H9 (cell line): ENCODE measurements at regions not wholly inside any gene's neighbourhood (a gene's known extent, or its start where the extent isn't known, plus 50 kb on each side); places are given as distances from the start of the nearest gene placed in this dataset.

Experiments used
- DNase-seq: peaks from one replicate; pipeline ENCODE4 v3.0.0-alpha.2; 2017
- H2AFZ ChIP-seq: one replicate; pipeline ENCODE4 v1.6.1; 2013; ENCODE audit warnings: mild to moderate bottlenecking, low read length, control low read depth, moderate library complexity
- H2AK5ac ChIP-seq: 2 replicates; pipeline ENCODE4 v1.6.1; 2013; ENCODE audit warnings: low read length, control low read depth, mixed read lengths; ENCODE audit not compliant: insufficient read length
- H2BK120ac ChIP-seq: one replicate; pipeline ENCODE4 v1.6.1; 2013; ENCODE audit warnings: low read depth, mild to moderate bottlenecking, low read length, control low read depth, inconsistent platforms; ENCODE audit not compliant: poor library complexity, severe bottlenecking
- H2BK12ac ChIP-seq: 2 replicates; pipeline ENCODE4 v1.6.1; 2013; ENCODE audit warnings: low read length, control low read depth, mixed read lengths, low read depth; ENCODE audit not compliant: insufficient read length
- H2BK15ac ChIP-seq: 2 replicates; pipeline ENCODE4 v1.6.1; 2013; ENCODE audit warnings: low read depth, low read length, control low read depth
- H2BK20ac ChIP-seq: one replicate; pipeline ENCODE4 v1.6.1; 2013; ENCODE audit warnings: low read depth, mild to moderate bottlenecking, low read length, control low read depth, inconsistent platforms; ENCODE audit not compliant: poor library complexity, severe bottlenecking
- H2BK5ac ChIP-seq: 2 replicates; pipeline ENCODE4 v1.6.1; 2013; ENCODE audit warnings: low read length, control low read depth, mixed read lengths; ENCODE audit not compliant: insufficient read length
- H3K14ac ChIP-seq: 2 replicates; pipeline ENCODE4 v1.6.1; 2013; ENCODE audit warnings: low read length, control low read depth; ENCODE audit not compliant: insufficient read depth
- H3K18ac ChIP-seq: 2 replicates; pipeline ENCODE4 v1.6.1; 2013; ENCODE audit warnings: low read depth, mild to moderate bottlenecking, mixed read lengths, low read length, control low read depth; ENCODE audit not compliant: insufficient read length
- H3K23ac ChIP-seq: 2 replicates; pipeline ENCODE4 v1.6.1; 2013; ENCODE audit warnings: low read length, control low read depth, mixed read lengths, low read depth; ENCODE audit not compliant: insufficient read length
- H3K23me2 ChIP-seq: 2 replicates; pipeline ENCODE4 v1.6.1; 2013; ENCODE audit warnings: low read depth, mild to moderate bottlenecking, mixed read lengths, low read length, control low read depth; ENCODE audit not compliant: insufficient read length, poor library complexity, severe bottlenecking
- H3K27ac ChIP-seq: 2 replicates; pipeline ENCODE4 v1.5.1; 2013; ENCODE audit warnings: low read length, control low read depth, mixed read lengths, low read depth; ENCODE audit not compliant: insufficient read length
- H3K27me3 ChIP-seq: 2 replicates; pipeline ENCODE4 v1.6.1; 2013; ENCODE audit warnings: low read length, control low read depth, inconsistent platforms; ENCODE audit not compliant: insufficient read depth
- H3K4ac ChIP-seq: 2 replicates; pipeline ENCODE4 v1.6.1; 2013; ENCODE audit warnings: low read depth, mild to moderate bottlenecking, control low read depth, inconsistent platforms, low read length, moderate library complexity
- H3K4me1 ChIP-seq: 2 replicates; pipeline ENCODE4 v1.6.1; 2013; ENCODE audit warnings: low read length, control low read depth, inconsistent platforms; ENCODE audit not compliant: insufficient read depth
- H3K4me2 ChIP-seq: 2 replicates; pipeline ENCODE4 v1.6.1; 2013; ENCODE audit warnings: low read length, control low read depth, mixed read lengths; ENCODE audit not compliant: insufficient read length, insufficient read depth
- H3K56ac ChIP-seq: 2 replicates; pipeline ENCODE4 v1.6.1; 2013; ENCODE audit warnings: low read depth, mild to moderate bottlenecking, mixed read lengths, low read length, control low read depth; ENCODE audit not compliant: insufficient read length
- H3K79me1 ChIP-seq: 2 replicates; pipeline ENCODE4 v1.6.1; 2013; ENCODE audit warnings: low read depth, mild to moderate bottlenecking, moderate library complexity, low read length, control low read depth, inconsistent platforms; ENCODE audit not compliant: insufficient read depth, poor library complexity, severe bottlenecking
- H3K79me2 ChIP-seq: 2 replicates; pipeline ENCODE4 v1.6.1; 2013; ENCODE audit warnings: low read length, control low read depth, inconsistent platforms; ENCODE audit not compliant: insufficient read depth
- H3K9ac ChIP-seq: 2 replicates; pipeline ENCODE4 v1.6.1; 2013; ENCODE audit warnings: low read length, control low read depth, mixed read lengths; ENCODE audit not compliant: insufficient read length; ENCODE audit errors: extremely low read depth
- H3K9me3 ChIP-seq: one replicate; pipeline ENCODE4 v1.6.1; 2013; ENCODE audit warnings: low read depth, low read length, inconsistent platforms; ENCODE audit not compliant: control insufficient read depth
- H3T11ph ChIP-seq: one replicate; pipeline ENCODE4 v1.6.1; 2013; ENCODE audit warnings: mild to moderate bottlenecking, low read length, control low read depth, inconsistent platforms
- H4K20me1 ChIP-seq: one replicate; pipeline ENCODE4 v1.6.1; 2013; ENCODE audit not compliant: control insufficient read depth, insufficient read length, insufficient read depth
- H4K5ac ChIP-seq: 2 replicates; pipeline ENCODE4 v1.6.1; 2013; ENCODE audit warnings: low read depth, mild to moderate bottlenecking, mixed read lengths, low read length, control low read depth; ENCODE audit not compliant: insufficient read length
- H4K8ac ChIP-seq: replicated peaks from 2 replicates; pipeline ENCODE4 v1.6.1; 2013; ENCODE audit warnings: low read length, control low read depth, mixed read lengths, low read depth; ENCODE audit not compliant: insufficient read length
- H4K91ac ChIP-seq: 2 replicates; pipeline ENCODE4 v1.6.1; 2013; ENCODE audit warnings: low read depth, mild to moderate bottlenecking, moderate library complexity, mixed read lengths, low read length, control low read depth; ENCODE audit not compliant: insufficient read length
- H3K27ac Mint-ChIP-seq, 3 experiments: 2 replicates in 2 of 3; 3 replicates in 1 of 3; pipeline ENCODE4 v1.8.0; 2020 to 2021; ENCODE audit warnings: mixed read lengths in 3 of 3, mild to moderate bottlenecking in 1 of 3, moderate library complexity in 1 of 3
- H3K27me3 Mint-ChIP-seq: 2 replicates; pipeline ENCODE4 v1.8.0; 2021; ENCODE audit warnings: low read depth, mild to moderate bottlenecking, moderate library complexity, mixed read lengths
- H3K36me3 Mint-ChIP-seq, 3 experiments: 2 replicates in 2 of 3; 3 replicates in 1 of 3; pipeline ENCODE4 v1.8.0; 2020 to 2021; ENCODE audit warnings: low read depth in 3 of 3, mixed read lengths in 3 of 3; ENCODE audit not compliant: insufficient read depth in 1 of 3
- H3K4me1 Mint-ChIP-seq, 2 experiments: 2 replicates each; pipeline ENCODE4 v1.8.0; 2020; ENCODE audit warnings: mixed read lengths in 2 of 2
- H3K4me3 Mint-ChIP-seq, 2 experiments: 2 replicates in 1 of 2; 3 replicates in 1 of 2; pipeline ENCODE4 v1.8.0; 2020 to 2021; ENCODE audit warnings: mild to moderate bottlenecking in 2 of 2, mixed read lengths in 2 of 2, moderate library complexity in 1 of 2
- H3K9me3 Mint-ChIP-seq, 2 experiments: 2 replicates in 1 of 2; 3 replicates in 1 of 2; pipeline ENCODE4 v1.8.0; 2020; ENCODE audit warnings: mild to moderate bottlenecking in 2 of 2, mixed read lengths in 2 of 2, moderate library complexity in 1 of 2
- WGBS: extraction: QIAGEN DNeasy Blood & Tissue Kit; methylation state at CpG from one replicate; pipeline ENCODE4 v1.1.7; 2013; ENCODE audit warnings: missing lambda C conversion rate, low lambda C conversion rate, mixed read lengths; ENCODE audit not compliant: insufficient read length; ENCODE audit errors: extremely low coverage; 5-methylcytosine and 5-hydroxymethylcytosine counted together
- TF ChIP-seq, protein P1 (sequence below): fragments of 200-600 bp; sonication (generic); conservative IDR thresholded peaks from 3 replicates; pipeline ENCODE4 v1.8.0; 2021; ENCODE audit warnings: antibody characterized with exemption, mild to moderate bottlenecking

DNA sequence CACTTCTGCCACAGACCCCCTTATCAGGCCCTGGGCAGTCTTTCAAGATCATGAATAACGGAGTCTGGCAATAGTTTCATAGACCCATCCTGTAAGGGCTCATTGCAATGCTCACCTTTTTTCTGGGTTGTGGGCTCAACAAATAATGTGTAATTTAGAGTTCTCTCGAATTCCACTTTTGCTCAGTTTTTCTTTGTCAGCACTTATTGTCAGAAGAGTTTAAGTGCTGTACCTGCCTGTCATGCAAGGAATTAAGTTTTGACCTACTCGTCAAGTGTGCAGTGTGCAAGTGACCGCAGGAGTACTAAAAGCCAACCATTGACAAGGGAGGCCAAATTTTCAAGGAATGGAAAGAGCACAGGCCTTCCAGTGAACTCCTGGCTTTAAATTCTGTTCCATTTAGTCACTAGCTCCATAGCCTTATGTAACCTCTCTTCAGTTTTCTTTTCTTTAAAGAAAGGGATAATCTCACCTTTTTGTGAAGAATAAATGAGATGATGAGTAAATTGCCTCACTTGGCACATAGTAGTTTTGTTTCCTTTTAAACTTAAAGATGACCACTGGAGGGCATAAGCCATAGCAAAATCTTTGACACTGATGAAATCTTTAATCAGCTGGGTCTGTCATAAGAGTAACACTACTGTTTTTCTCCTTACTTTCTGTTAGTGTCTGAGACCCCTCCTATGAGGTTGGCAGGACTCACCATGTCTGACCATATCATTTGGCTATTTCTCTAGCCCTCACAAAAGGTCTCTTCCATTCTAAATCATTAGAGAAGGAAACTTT lies 313.3 kb downstream of the TYW1 start:
- no peak overlapping the region for H3K4me2 ChIP-seq
- H2AFZ ChIP-seq: no peak overlapping the region
- Mint-ChIP-seq H3K4me3 (no peak overlapping the region), H3K27ac (no peak overlapping the region), H3K4me1 (no peaks in the 10 kb centered on the region), H3K36me3 (peaks cover 46 to 88% (median 87%) of the 10 kb centered on the region in 3 experiments; a peak in 6 of 7 replicates), H3K9me3 (no peaks in the 10 kb centered on the region; a peak in 1 of 5 replicates), H3K27me3 (no peaks in the 10 kb centered on the region)
- no CpG with 5 or more reads among the region's 4 CpGs for WGBS
- H3T11ph ChIP-seq: no peak overlapping the region
- no peak overlapping the region for H3K27ac ChIP-seq
- no peaks in the 10 kb centered on the region for H3K79me2 ChIP-seq
- no peak overlapping the region for H3K9ac ChIP-seq
- H4K91ac ChIP-seq: no peak overlapping the region
- H2BK15ac ChIP-seq: no peak overlapping the region
- no peak overlapping the region for H2AK5ac ChIP-seq
- no peak overlapping the region for H3K18ac ChIP-seq
- no peak overlapping the region for H3K14ac ChIP-seq
- no peaks in the 10 kb centered on the region for H4K20me1 ChIP-seq
- H4K8ac ChIP-seq: no peak overlapping the region
- H3K23me2 ChIP-seq: no peaks in the 10 kb centered on the region
- no peak overlapping the region for H3K4ac ChIP-seq
- no peak overlapping the region for H2BK120ac ChIP-seq
- no peaks in the 10 kb centered on the region for H3K79me1 ChIP-seq
- H2BK5ac ChIP-seq: no peak overlapping the region
- H3K9me3 ChIP-seq: no peaks in the 10 kb centered on the region
- no peaks in the 10 kb centered on the region for H3K4me1 ChIP-seq
- no peak for DNase-seq
- no peak overlapping the region for H2BK20ac ChIP-seq
- no peak overlapping the region for H2BK12ac ChIP-seq
- no peaks in the 10 kb centered on the region for H3K27me3 ChIP-seq
- H4K5ac ChIP-seq: no peak overlapping the region
- no peak overlapping the region for H3K23ac ChIP-seq
- TF ChIP-seq, protein P1, sequence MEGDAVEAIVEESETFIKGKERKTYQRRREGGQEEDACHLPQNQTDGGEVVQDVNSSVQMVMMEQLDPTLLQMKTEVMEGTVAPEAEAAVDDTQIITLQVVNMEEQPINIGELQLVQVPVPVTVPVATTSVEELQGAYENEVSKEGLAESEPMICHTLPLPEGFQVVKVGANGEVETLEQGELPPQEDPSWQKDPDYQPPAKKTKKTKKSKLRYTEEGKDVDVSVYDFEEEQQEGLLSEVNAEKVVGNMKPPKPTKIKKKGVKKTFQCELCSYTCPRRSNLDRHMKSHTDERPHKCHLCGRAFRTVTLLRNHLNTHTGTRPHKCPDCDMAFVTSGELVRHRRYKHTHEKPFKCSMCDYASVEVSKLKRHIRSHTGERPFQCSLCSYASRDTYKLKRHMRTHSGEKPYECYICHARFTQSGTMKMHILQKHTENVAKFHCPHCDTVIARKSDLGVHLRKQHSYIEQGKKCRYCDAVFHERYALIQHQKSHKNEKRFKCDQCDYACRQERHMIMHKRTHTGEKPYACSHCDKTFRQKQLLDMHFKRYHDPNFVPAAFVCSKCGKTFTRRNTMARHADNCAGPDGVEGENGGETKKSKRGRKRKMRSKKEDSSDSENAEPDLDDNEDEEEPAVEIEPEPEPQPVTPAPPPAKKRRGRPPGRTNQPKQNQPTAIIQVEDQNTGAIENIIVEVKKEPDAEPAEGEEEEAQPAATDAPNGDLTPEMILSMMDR: no peak
- H3K56ac ChIP-seq: no peak overlapping the region
